GM19328 (cell line): ENCODE measurements at regions not wholly inside any gene's neighbourhood (a gene's known extent, or its start where the extent isn't known, plus 50 kb on each side); places are given as distances from the start of the nearest gene placed in this dataset.

ENCODE experiments used
- ATAC-seq: cut with Tn5 transposase; IDR thresholded peaks from one replicate; pipeline ENCODE4 v1.9.1; 2021; ENCODE audit warnings: mild to moderate bottlenecking, moderate library complexity; ENCODE audit not compliant: unreplicated experiment

GRCh38 chr6:141028791-141029280 is 1103.9 kb upstream of the GJE1 start:
- no peak for ATAC-seq

- no peak for ATAC-seq
Measured at GRCh38 chr6:141026504-141026903, 1106.2 kb upstream of the GJE1 start.

- ATAC-seq, result no peak
Measured at GRCh38 chr6:141024526-141024925, 1108.2 kb upstream of the GJE1 start.

GRCh38 chr6:141017941-141018340 is 1114.8 kb upstream of the GJE1 start:
- no peak for ATAC-seq

- no peak for ATAC-seq
Measured at GRCh38 chr6:141000917-141001316, 1131.8 kb upstream of the GJE1 start.

GRCh38 chr6:140993515-140993914 is 1139.2 kb upstream of the GJE1 start:
- no peak for ATAC-seq

- ATAC-seq, result no peak
Measured at GRCh38 chr6:140992678-140993077, 1140.0 kb upstream of the GJE1 start.

- no peak for ATAC-seq
Measured at GRCh38 chr6:140988780-140989179, 1143.9 kb upstream of the GJE1 start.

- ATAC-seq, result no peak
Measured at GRCh38 chr6:140987364-140988155, 1145.2 kb upstream of the GJE1 start.

GRCh38 chr6:140985679-140986275 is 1146.9 kb upstream of the GJE1 start:
- no peak for ATAC-seq

- ATAC-seq, result no peak
Measured at GRCh38 chr6:140980265-140980887, 1152.3 kb upstream of the GJE1 start.

GRCh38 chr6:140979642-140980091 is 1153.1 kb upstream of the GJE1 start:
- no peak for ATAC-seq

- ATAC-seq, result no peak
Measured at GRCh38 chr6:140977403-140977802, 1155.3 kb upstream of the GJE1 start.

GRCh38 chr6:140976806-140977205 is 1155.9 kb upstream of the GJE1 start:
- no peak for ATAC-seq

GRCh38 chr6:140970485-140970884 is 1162.2 kb upstream of the GJE1 start:
- ATAC-seq, result no peak

GRCh38 chr6:140968062-140968461 is 1164.7 kb upstream of the GJE1 start:
- no peak for ATAC-seq

- ATAC-seq, result no peak
Measured at GRCh38 chr6:140966676-140967075, 1166.0 kb upstream of the GJE1 start.

- no peak for ATAC-seq
Measured at GRCh38 chr6:140960566-140960965, 1172.2 kb upstream of the GJE1 start.

- ATAC-seq, result no peak
Measured at GRCh38 chr6:140957386-140957785, 1175.3 kb upstream of the GJE1 start.

- no peak for ATAC-seq
Measured at GRCh38 chr6:140956571-140957369, 1176.0 kb upstream of the GJE1 start.
